ENCODE measurements at regions not wholly inside any gene's neighbourhood (a gene's known extent, or its start where the extent isn't known, plus 50 kb on each side); places are given as distances from the start of the nearest gene placed in this dataset.

GRCh38 chr2:228334180-228334579, 152.7 kb upstream of the SPHKAP start:
- TF ChIP-seq CTCF (IDR thresholded peaks at IDR 0.05) (no peak), POLR2A (IDR thresholded peaks at IDR 0.05) (no peak)

All from thyroid gland (tissue), 4 donors.